Keratinocyte (primary cell): ENCODE measurements at regions not wholly inside any gene's neighbourhood (a gene's known extent, or its start where the extent isn't known, plus 50 kb on each side); places are given as distances from the start of the nearest gene placed in this dataset.

Experiments
- EZH2 ChIP-seq: IDR thresholded peaks from one replicate; pipeline ENCODE4 v1.6.1; 2012; ENCODE audit warnings: inconsistent platforms, mild to moderate bottlenecking, low read length, moderate library complexity
- TF ChIP-seq, protein P1 (sequence below), 3 experiments: IDR thresholded peaks in 1 of 3; conservative IDR thresholded peaks in 1 of 3; optimal IDR thresholded peaks in 1 of 3; 2 replicates in 2 of 3; 3 replicates in 1 of 3; pipeline versions ENCODE3 to v1.5.1; 2011; ENCODE audit warnings: low read length in 3 of 3, mild to moderate bottlenecking in 3 of 3, moderate library complexity in 2 of 3, control low read depth in 1 of 3, inconsistent platforms in 1 of 3; ENCODE audit not compliant: insufficient read depth in 2 of 3; ENCODE audit errors: extremely low read depth in 1 of 3

DNA sequence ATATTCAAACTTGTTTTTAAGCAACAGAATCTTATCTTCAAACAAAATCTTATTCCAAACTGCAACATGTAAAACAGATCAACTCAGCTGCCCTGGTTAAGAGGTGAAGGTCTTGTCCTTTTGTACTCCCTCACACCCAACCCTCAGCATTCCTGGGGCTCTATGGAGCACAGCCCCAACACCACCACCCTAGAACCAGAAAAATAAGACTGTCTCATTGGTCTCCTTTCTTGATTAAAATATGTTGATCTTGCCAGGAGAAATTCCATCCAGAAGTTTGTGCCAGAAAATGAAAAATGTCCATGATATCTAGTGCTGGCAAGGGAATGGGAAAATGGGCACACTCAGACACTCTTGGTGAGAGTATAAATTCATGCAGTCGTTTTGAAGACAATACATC is 62.1 kb upstream of the TMEM17 start:
- TF ChIP-seq, protein P1, sequence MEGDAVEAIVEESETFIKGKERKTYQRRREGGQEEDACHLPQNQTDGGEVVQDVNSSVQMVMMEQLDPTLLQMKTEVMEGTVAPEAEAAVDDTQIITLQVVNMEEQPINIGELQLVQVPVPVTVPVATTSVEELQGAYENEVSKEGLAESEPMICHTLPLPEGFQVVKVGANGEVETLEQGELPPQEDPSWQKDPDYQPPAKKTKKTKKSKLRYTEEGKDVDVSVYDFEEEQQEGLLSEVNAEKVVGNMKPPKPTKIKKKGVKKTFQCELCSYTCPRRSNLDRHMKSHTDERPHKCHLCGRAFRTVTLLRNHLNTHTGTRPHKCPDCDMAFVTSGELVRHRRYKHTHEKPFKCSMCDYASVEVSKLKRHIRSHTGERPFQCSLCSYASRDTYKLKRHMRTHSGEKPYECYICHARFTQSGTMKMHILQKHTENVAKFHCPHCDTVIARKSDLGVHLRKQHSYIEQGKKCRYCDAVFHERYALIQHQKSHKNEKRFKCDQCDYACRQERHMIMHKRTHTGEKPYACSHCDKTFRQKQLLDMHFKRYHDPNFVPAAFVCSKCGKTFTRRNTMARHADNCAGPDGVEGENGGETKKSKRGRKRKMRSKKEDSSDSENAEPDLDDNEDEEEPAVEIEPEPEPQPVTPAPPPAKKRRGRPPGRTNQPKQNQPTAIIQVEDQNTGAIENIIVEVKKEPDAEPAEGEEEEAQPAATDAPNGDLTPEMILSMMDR (optimal IDR thresholded peaks at IDR 0.05 in 1 of 3, IDR thresholded peaks at IDR 0.05 in 1 of 3, conservative IDR thresholded peaks at IDR 0.05 in 1 of 3; ENCODE audit: extremely low read depth in 1 of 3, insufficient read depth in 2 of 3, low read length in 3 of 3), result no peak
- no peak for TF ChIP-seq EZH2
